ENCODE measurements at regions not wholly inside any gene's neighbourhood (a gene's known extent, or its start where the extent isn't known, plus 50 kb on each side); places are given as distances from the start of the nearest gene placed in this dataset.

DNA sequence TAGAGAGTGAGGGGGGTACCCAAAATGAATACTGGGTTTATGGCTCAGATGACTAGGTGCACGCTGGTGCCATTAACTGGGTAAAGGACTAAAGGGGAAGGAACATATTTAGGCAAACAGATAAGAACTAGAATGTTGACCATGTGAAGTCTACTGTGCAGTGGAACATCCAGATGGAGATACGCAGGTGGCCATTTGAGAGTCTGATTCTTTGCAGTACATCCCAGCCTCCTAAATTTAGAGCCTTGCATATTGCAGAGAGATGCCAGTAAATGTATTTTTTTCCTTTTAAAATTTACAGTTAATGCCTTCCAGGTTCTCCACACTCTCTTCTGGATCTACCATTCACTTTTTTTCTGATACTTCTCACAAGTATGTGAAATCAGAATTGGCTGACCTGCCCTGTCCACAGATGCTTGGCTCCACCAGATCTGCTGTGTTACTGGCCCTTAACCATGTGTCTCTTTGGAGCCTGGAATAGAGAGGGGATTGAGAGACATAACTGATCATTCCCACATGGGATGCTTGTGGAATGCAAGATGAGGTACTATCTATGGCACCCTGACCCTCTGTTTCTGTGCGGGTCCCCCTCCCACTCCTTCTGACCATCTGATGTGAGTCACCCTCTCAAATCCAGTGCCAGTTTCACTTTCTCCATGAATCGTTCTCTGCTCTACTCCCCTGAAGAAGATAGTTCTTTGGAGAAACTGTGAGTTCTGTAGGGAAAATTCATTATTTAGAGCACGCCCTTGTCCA is 77.0 kb upstream of the NCAM1 start:
- Histone ChIP-seq H2BK120ac (ENCODE audit: insufficient read depth, low read length, poor library complexity) (no peak overlapping the region), H3K23ac (ENCODE audit: low read length) (no peak overlapping the region), H3K4me3 (ENCODE audit: low read depth, low read length) (no peak overlapping the region), H3K9me3 (ENCODE audit: insufficient read depth, low read depth, low read length) (no peaks in the 10 kb centered on the region), H3K27ac (ENCODE audit: low read depth, low read length) (no peak overlapping the region), H3K4me1 (ENCODE audit: control insufficient read depth in 1 of 2, insufficient read depth in 2 of 2, low read length in 2 of 2) (no peaks in the 10 kb centered on the region), H3K36me3 (ENCODE audit: control insufficient read depth in 1 of 2, insufficient read depth in 2 of 2, low read length in 2 of 2) (no peaks in the 10 kb centered on the region), H2BK5ac (ENCODE audit: low read depth, low read length, poor library complexity) (no peak overlapping the region), H3K4me2 (ENCODE audit: low read length) (no peak overlapping the region), H4K91ac (ENCODE audit: low read depth, low read length) (no peak overlapping the region), H3K9ac (ENCODE audit: low read length) (no peak overlapping the region), H4K12ac (ENCODE audit: low read depth, low read length) (no peak overlapping the region), H2AFZ (ENCODE audit: insufficient read depth, low read length, poor library complexity) (no peak overlapping the region), H3K79me2 (ENCODE audit: control insufficient read depth, insufficient read depth, low read length, poor library complexity) (no peaks in the 10 kb centered on the region), H2BK12ac (ENCODE audit: low read length) (no peak overlapping the region), H3K18ac (ENCODE audit: low read length) (no peak overlapping the region), H3K27me3 (ENCODE audit: insufficient read depth, low read length) (no peaks in the 10 kb centered on the region), H3K14ac (ENCODE audit: low read length) (no peak overlapping the region), H3K4ac (ENCODE audit: low read depth, low read length) (no peak overlapping the region), H4K8ac (ENCODE audit: low read depth, low read length) (no peak overlapping the region), H2AK5ac (ENCODE audit: low read length) (no peak overlapping the region), H3K79me1 (ENCODE audit: low read length) (no peaks in the 10 kb centered on the region)
- no CpG with 5 or more reads among the region's 5 CpGs for WGBS (ENCODE audit: extremely low coverage, insufficient coverage, insufficient read length)
- DNase-seq: no peak

DNA sequence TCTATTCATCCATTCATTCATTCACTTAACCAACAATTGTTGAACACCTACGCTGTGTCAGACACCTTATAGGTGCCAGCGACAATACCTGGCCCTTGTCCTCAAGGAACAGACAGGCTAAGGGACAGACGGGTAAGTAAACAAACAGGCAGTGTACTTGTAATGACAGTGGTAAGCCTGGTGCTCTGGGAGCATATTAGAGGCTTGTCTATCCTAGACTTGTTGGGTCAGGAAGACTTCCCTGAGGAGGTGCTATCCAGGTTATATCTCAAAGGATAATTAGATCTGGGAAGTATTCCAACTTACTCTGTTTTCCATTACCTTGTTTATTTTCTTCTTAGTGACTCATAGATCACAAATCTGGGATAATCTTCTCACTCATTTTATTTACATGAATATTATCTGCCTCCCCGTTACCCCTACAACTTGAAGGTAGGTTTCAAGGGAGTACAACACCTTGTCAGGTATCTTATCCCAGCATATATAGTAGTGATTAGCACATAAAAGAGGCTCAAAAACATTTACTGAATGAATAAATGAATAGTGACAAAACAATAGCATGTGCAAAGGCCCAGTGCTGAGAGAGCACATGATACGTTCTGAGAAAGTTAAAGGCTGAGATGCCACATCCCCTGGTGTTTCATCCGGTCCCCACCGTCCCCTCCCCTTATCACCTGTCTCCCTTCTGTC is 75.3 kb upstream of the NCAM1 start:
- Histone ChIP-seq H4K8ac (ENCODE audit: low read depth, low read length) (no peak overlapping the region), H3K27me3 (ENCODE audit: insufficient read depth, low read length) (no peaks in the 10 kb centered on the region), H2AFZ (ENCODE audit: insufficient read depth, low read length, poor library complexity) (no peak overlapping the region), H3K4me1 (ENCODE audit: control insufficient read depth in 1 of 2, insufficient read depth in 2 of 2, low read length in 2 of 2) (no peaks in the 10 kb centered on the region), H3K27ac (ENCODE audit: low read depth, low read length) (no peak overlapping the region), H2AK5ac (ENCODE audit: low read length) (no peak overlapping the region), H3K79me1 (ENCODE audit: low read length) (no peaks in the 10 kb centered on the region), H3K4me3 (ENCODE audit: low read depth, low read length) (no peak overlapping the region), H3K4me2 (ENCODE audit: low read length) (no peak overlapping the region), H4K91ac (ENCODE audit: low read depth, low read length) (no peak overlapping the region), H3K36me3 (ENCODE audit: control insufficient read depth in 1 of 2, insufficient read depth in 2 of 2, low read length in 2 of 2) (no peaks in the 10 kb centered on the region), H4K12ac (ENCODE audit: low read depth, low read length) (no peak overlapping the region), H3K23ac (ENCODE audit: low read length) (no peak overlapping the region), H3K9ac (ENCODE audit: low read length) (no peak overlapping the region), H3K18ac (ENCODE audit: low read length) (no peak overlapping the region), H3K79me2 (ENCODE audit: control insufficient read depth, insufficient read depth, low read length, poor library complexity) (no peaks in the 10 kb centered on the region), H2BK5ac (ENCODE audit: low read depth, low read length, poor library complexity) (no peak overlapping the region), H3K14ac (ENCODE audit: low read length) (no peak overlapping the region), H3K9me3 (ENCODE audit: insufficient read depth, low read depth, low read length) (no peaks in the 10 kb centered on the region), H3K4ac (ENCODE audit: low read depth, low read length) (no peak overlapping the region), H2BK120ac (ENCODE audit: insufficient read depth, low read length, poor library complexity) (no peak overlapping the region), H2BK12ac (ENCODE audit: low read length) (no peak overlapping the region)
- DNase-seq: no peak
- WGBS (ENCODE audit: extremely low coverage, insufficient coverage, insufficient read length): no CpG with 5 or more reads among the region's 7 CpGs

DNA sequence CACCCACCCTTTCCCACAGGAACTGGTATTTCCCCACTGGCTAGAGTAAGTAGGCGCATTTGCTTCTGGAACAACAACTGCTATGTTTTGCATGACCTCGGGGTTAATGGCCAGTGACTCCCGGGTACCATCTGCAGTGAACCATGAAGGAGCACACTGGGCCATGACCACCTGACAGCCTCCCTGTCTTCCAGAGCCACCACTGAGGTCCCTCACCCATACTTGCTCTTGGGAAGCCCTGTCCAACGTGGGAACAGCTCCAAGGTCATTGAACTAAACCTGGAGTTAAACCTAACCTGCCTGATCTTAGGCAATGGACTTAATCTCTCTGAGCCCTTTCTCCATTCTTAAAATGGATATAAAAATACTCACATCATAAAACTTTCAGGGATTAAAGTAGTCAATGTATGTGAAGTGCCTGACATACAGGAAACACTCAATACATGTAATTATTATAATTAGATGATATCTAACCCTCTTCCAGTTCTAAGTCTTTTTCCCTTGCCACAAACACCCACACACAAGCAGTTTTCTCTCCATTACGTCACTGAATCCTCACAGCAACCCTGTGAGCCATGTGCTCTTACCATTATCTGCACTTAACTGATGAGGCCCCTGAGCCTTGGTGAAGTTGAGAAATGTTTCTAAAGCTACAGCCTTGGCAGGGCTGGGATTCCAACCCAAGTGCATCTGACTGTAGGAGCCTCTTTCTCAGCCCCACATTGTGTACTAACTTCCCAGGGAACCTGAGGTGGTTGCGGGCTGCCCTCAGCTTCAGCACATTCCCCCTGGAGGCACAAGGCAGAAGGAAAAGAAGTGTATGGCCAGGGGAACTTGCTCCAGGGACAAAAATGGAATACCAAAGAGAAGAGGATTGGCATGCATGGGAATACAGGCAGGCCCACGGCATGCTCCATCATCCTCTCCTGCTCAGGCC is 74.5 kb upstream of the NCAM1 start:
- peak; percentile 86 to 94 for DNase-seq
- Histone ChIP-seq H3K14ac (ENCODE audit: low read length) (no peak overlapping the region), H2BK120ac (ENCODE audit: insufficient read depth, low read length, poor library complexity) (no peak overlapping the region), H4K8ac (ENCODE audit: low read depth, low read length) (no peak overlapping the region), H2BK5ac (ENCODE audit: low read depth, low read length, poor library complexity) (no peak overlapping the region), H2BK12ac (ENCODE audit: low read length) (no peak overlapping the region), H3K4ac (ENCODE audit: low read depth, low read length) (no peak overlapping the region), H4K91ac (ENCODE audit: low read depth, low read length) (no peak overlapping the region), H2AFZ (ENCODE audit: insufficient read depth, low read length, poor library complexity) (no peak overlapping the region), H3K36me3 (ENCODE audit: control insufficient read depth in 1 of 2, insufficient read depth in 2 of 2, low read length in 2 of 2) (no peaks in the 10 kb centered on the region), H3K27ac (ENCODE audit: low read depth, low read length) (no peak overlapping the region), H3K4me2 (ENCODE audit: low read length) (no peak overlapping the region), H3K79me1 (ENCODE audit: low read length) (no peaks in the 10 kb centered on the region), H3K23ac (ENCODE audit: low read length) (no peak overlapping the region), H3K9ac (ENCODE audit: low read length) (no peak overlapping the region), H3K27me3 (ENCODE audit: insufficient read depth, low read length) (no peaks in the 10 kb centered on the region), H3K79me2 (ENCODE audit: control insufficient read depth, insufficient read depth, low read length, poor library complexity) (no peaks in the 10 kb centered on the region), H3K4me1 (ENCODE audit: control insufficient read depth in 1 of 2, insufficient read depth in 2 of 2, low read length in 2 of 2) (no peaks in the 10 kb centered on the region), H3K4me3 (ENCODE audit: low read depth, low read length) (no peak overlapping the region), H4K12ac (ENCODE audit: low read depth, low read length) (no peak overlapping the region), H3K9me3 (ENCODE audit: insufficient read depth, low read depth, low read length) (no peaks in the 10 kb centered on the region), H2AK5ac (ENCODE audit: low read length) (no peak overlapping the region), H3K18ac (ENCODE audit: low read length) (no peak overlapping the region)
- no CpG with 5 or more reads among the region's 7 CpGs for WGBS (ENCODE audit: extremely low coverage, insufficient coverage, insufficient read length)

DNA sequence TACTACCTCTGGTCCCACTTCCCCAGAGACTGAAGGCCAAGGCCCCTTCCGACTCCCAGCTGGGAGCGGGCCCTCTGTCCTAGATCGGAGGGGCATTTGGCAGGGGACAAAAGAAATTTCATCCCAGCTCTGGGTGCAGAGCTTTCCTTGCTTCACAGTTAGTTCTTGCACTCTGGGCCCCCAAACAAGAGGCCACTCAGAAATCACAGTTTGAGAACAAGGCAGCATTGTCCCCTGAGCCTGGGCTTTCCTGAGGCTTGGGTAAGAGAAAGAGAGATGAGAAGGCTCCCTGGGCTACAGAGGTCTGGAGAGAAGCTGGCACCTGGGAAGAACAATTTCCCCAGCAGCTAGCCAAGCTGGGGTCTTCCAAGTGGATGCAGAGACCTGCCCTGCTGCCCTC is 71.8 kb upstream of the NCAM1 start:
- Histone ChIP-seq H3K4me1 (ENCODE audit: control insufficient read depth in 1 of 2, insufficient read depth in 2 of 2, low read length in 2 of 2) (no peaks in the 10 kb centered on the region), H2BK120ac (ENCODE audit: insufficient read depth, low read length, poor library complexity) (no peak overlapping the region), H2AK5ac (ENCODE audit: low read length) (no peak overlapping the region), H3K9ac (ENCODE audit: low read length) (no peak overlapping the region), H3K9me3 (ENCODE audit: insufficient read depth, low read depth, low read length) (no peaks in the 10 kb centered on the region), H2AFZ (ENCODE audit: insufficient read depth, low read length, poor library complexity) (no peak overlapping the region), H2BK5ac (ENCODE audit: low read depth, low read length, poor library complexity) (no peak overlapping the region), H3K27me3 (ENCODE audit: insufficient read depth, low read length) (no peaks in the 10 kb centered on the region), H3K27ac (ENCODE audit: low read depth, low read length) (no peak overlapping the region), H3K23ac (ENCODE audit: low read length) (no peak overlapping the region), H3K79me1 (ENCODE audit: low read length) (no peaks in the 10 kb centered on the region), H3K4ac (ENCODE audit: low read depth, low read length) (no peak overlapping the region), H3K4me3 (ENCODE audit: low read depth, low read length) (no peak overlapping the region), H2BK12ac (ENCODE audit: low read length) (no peak overlapping the region), H3K36me3 (ENCODE audit: control insufficient read depth in 1 of 2, insufficient read depth in 2 of 2, low read length in 2 of 2) (no peaks in the 10 kb centered on the region), H3K4me2 (ENCODE audit: low read length) (no peak overlapping the region), H4K12ac (ENCODE audit: low read depth, low read length) (no peak overlapping the region), H3K18ac (ENCODE audit: low read length) (no peak overlapping the region), H3K14ac (ENCODE audit: low read length) (no peak overlapping the region), H3K79me2 (ENCODE audit: control insufficient read depth, insufficient read depth, low read length, poor library complexity) (no peaks in the 10 kb centered on the region), H4K8ac (ENCODE audit: low read depth, low read length) (no peak overlapping the region), H4K91ac (ENCODE audit: low read depth, low read length) (no peak overlapping the region)
- DNase-seq: no peak
- WGBS (ENCODE audit: extremely low coverage, insufficient coverage, insufficient read length): no CpG with 5 or more reads among the region's 3 CpGs

All from trophoblast cell (in vitro differentiated cells and primary cell).